ENCODE measurements at regions not wholly inside any gene's neighbourhood (a gene's known extent, or its start where the extent isn't known, plus 50 kb on each side); places are given as distances from the start of the nearest gene placed in this dataset.
"Not testable (repeated sequence)": the region's sequence is repeated elsewhere in the genome, so short reads cannot be mapped to it uniquely, and the experiment has no call there.

DNA sequence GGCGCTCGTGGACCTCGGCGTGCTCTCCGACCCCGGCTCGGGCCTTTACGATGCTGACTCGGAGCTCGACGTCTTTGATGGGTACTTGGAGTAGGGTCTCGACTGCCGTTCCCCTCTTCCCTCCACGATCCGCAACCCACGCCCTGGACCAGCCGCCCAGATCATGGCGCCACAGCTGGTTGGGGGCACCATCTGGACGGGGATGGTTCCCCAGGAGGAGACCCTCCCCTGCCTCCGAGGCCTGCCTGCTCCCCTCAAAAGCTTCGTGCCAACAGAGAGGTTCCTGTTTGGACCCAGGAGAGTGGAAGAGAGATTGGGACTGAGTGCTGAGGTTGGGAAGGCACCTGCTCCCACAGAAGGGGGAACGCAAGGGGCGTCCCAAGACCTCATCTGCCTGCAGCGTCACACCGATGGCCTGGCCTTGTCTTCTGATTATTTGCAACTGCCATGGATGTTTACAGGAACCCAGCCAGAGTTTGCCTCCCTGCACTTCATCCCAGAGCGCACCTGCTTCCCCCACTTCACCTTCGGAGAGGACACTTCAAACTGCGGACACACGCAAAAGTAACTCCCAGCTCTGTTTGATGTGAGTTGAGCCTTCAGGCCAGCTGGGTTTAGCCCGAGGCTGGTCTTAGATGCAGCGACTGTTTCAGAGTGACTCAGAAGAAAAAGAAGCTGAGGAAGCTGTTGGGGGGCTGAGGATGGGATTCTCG, 71.2 kb upstream of the NIPA1 start:
- TF ChIP-seq, protein P1, sequence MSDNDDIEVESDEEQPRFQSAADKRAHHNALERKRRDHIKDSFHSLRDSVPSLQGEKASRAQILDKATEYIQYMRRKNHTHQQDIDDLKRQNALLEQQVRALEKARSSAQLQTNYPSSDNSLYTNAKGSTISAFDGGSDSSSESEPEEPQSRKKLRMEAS (IDR thresholded peaks at IDR 0.05; ENCODE audit: low read depth): not testable (repeated sequence)
- TF ChIP-seq, protein P2, sequence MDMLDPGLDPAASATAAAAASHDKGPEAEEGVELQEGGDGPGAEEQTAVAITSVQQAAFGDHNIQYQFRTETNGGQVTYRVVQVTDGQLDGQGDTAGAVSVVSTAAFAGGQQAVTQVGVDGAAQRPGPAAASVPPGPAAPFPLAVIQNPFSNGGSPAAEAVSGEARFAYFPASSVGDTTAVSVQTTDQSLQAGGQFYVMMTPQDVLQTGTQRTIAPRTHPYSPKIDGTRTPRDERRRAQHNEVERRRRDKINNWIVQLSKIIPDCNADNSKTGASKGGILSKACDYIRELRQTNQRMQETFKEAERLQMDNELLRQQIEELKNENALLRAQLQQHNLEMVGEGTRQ (IDR thresholded peaks at IDR 0.05; ENCODE audit: borderline replicate concordance, low read depth, low read length): not testable (repeated sequence)
- TF ChIP-seq, protein P3, sequence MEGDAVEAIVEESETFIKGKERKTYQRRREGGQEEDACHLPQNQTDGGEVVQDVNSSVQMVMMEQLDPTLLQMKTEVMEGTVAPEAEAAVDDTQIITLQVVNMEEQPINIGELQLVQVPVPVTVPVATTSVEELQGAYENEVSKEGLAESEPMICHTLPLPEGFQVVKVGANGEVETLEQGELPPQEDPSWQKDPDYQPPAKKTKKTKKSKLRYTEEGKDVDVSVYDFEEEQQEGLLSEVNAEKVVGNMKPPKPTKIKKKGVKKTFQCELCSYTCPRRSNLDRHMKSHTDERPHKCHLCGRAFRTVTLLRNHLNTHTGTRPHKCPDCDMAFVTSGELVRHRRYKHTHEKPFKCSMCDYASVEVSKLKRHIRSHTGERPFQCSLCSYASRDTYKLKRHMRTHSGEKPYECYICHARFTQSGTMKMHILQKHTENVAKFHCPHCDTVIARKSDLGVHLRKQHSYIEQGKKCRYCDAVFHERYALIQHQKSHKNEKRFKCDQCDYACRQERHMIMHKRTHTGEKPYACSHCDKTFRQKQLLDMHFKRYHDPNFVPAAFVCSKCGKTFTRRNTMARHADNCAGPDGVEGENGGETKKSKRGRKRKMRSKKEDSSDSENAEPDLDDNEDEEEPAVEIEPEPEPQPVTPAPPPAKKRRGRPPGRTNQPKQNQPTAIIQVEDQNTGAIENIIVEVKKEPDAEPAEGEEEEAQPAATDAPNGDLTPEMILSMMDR (IDR thresholded peaks at IDR 0.05): not testable (repeated sequence)
- not testable (repeated sequence) for TF ChIP-seq FOXJ3 (CRISPR knock-in tag; IDR thresholded peaks at IDR 0.05)

All from SK-N-SH (cell line).